HepG2 (cell line): ENCODE measurements at regions not wholly inside any gene's neighbourhood (a gene's known extent, or its start where the extent isn't known, plus 50 kb on each side); places are given as distances from the start of the nearest gene placed in this dataset.

Experiments
- ATAC-seq: fragments of 200-7000 bp; cut with Tn5 transposase; 3 replicates; pipeline ENCODE4 v1.9.1; 2020; ENCODE audit warnings: mild to moderate bottlenecking, moderate library complexity
- BruUV-seq: library from RNA; stranded (reverse); fragments of 400-500 nt; replicated peaks from 2 replicates; lab custom pipeline; 2021; lab: Mats Ljungman, UMichigan
- CTCF ChIA-PET: fragments of 300-600 bp; formaldehyde crosslinking; extraction: SDS; loops from one replicate; lab custom pipeline; 2021; ENCODE audit warnings: low total read pairs, inconsistent platforms, low intra/inter-chr PET ratio; lab: Yijun Ruan, JAX
- POLR2A ChIA-PET: fragments of 350-600 bp; sonication (Branson Sonifier 250); formaldehyde crosslinking; loops from one replicate; lab custom pipeline; 2020; ENCODE audit warnings: antibody characterized with exemption, inconsistent platforms; lab: Yijun Ruan, JAX
- DNase-seq: peaks from one replicate; pipeline ENCODE4 v3.0.0-alpha.2; 2015; ENCODE audit warnings: low spot score
- FAIRE-seq: peaks from 3 replicates; lab custom pipeline; 2011; peaks lifted over from hg19 to GRCh38; lab: Jason Lieb, UNC
- H2AFZ ChIP-seq: one replicate; pipeline ENCODE4 v1.6.1; 2011; ENCODE audit warnings: low read length, inconsistent platforms
- H3K27ac ChIP-seq: fragments of 300-600 bp; 3 replicates; pipeline ENCODE4 v1.8.0; 2011; ENCODE audit warnings: mixed run types, mild to moderate bottlenecking, mixed read lengths, low read length, inconsistent platforms; ENCODE audit not compliant: insufficient read depth; ENCODE audit errors: extremely low read length
- H3K27me3 ChIP-seq, 2 experiments: fragments of 200-600 bp in 1 of 2; 2 replicates in 1 of 2; 3 replicates in 1 of 2; pipeline versions ENCODE4 v1.6.0 to v1.8.0; 2011; ENCODE audit warnings: low read length in 2 of 2, mild to moderate bottlenecking in 2 of 2, moderate library complexity in 2 of 2, inconsistent platforms in 1 of 2; ENCODE audit not compliant: insufficient read depth in 2 of 2, control insufficient read depth in 1 of 2
- H3K36me3 ChIP-seq, 2 experiments: fragments of 200-600 bp in 1 of 2; replicated peaks in 1 of 2; 2 replicates in 1 of 2; 3 replicates in 1 of 2; pipeline versions ENCODE4 v1.5.1 to v1.8.0; 2011; ENCODE audit warnings: low read length in 2 of 2, inconsistent platforms in 1 of 2; ENCODE audit not compliant: insufficient read depth in 2 of 2, control insufficient read depth in 1 of 2
- H3K4me1 ChIP-seq: 2 replicates; pipeline ENCODE4 v1.5.1; 2012; ENCODE audit warnings: low read length, inconsistent platforms; ENCODE audit not compliant: insufficient read depth
- H3K4me2 ChIP-seq: 2 replicates; pipeline ENCODE4 v1.6.0; 2011; ENCODE audit warnings: low read depth, low read length, inconsistent platforms
- H3K4me3 ChIP-seq, 3 experiments: fragments of 200-600 bp in 1 of 3; sonication (generic), shearing (Covaris generic) in 1 of 3; replicated peaks in 1 of 3; 2 replicates each; pipeline ENCODE4 v1.5.1; 2011 to 2016; ENCODE audit warnings: low read length in 3 of 3, inconsistent platforms in 2 of 3, low read depth in 2 of 3, mild to moderate bottlenecking in 2 of 3, control low read depth in 1 of 3, mixed read lengths in 1 of 3; ENCODE audit not compliant: insufficient read depth in 1 of 3
- H3K79me2 ChIP-seq: one replicate; pipeline ENCODE4 v1.6.1; 2011; ENCODE audit warnings: low read length, inconsistent platforms; ENCODE audit not compliant: insufficient read depth
- H3K9ac ChIP-seq: 2 replicates; pipeline ENCODE4 v1.6.0; 2011; ENCODE audit warnings: mild to moderate bottlenecking, low read depth, low read length, inconsistent platforms; ENCODE audit not compliant: insufficient read depth
- H3K9me3 ChIP-seq: 2 replicates; pipeline ENCODE4 v1.5.1; 2012; ENCODE audit warnings: mild to moderate bottlenecking, low read length
- H4K20me1 ChIP-seq: 2 replicates; pipeline ENCODE4 v1.6.0; 2011; ENCODE audit warnings: inconsistent platforms, mild to moderate bottlenecking, low read length, moderate library complexity; ENCODE audit not compliant: insufficient read depth
- ADNP ChIP-seq: sonication (generic); formaldehyde crosslinking; IDR thresholded peaks from 2 replicates; pipeline ENCODE4 v1.4.0; 2020; ENCODE audit warnings: missing genetic modification reagents
- HIVEP1 ChIP-seq: sonication (generic); formaldehyde crosslinking; IDR thresholded peaks from 2 replicates; pipeline ENCODE4 v1.4.0; 2020; ENCODE audit warnings: mild to moderate bottlenecking, missing genetic modification reagents
- HOXD1 ChIP-seq: sonication (generic); formaldehyde crosslinking; IDR thresholded peaks from 2 replicates; pipeline ENCODE4 v1.5.0; 2020; ENCODE audit warnings: missing genetic modification reagents
- IRX3 ChIP-seq: sonication (generic); formaldehyde crosslinking; IDR thresholded peaks from 2 replicates; pipeline ENCODE4 v1.8.1; 2023; ENCODE audit warnings: mild to moderate bottlenecking, low read depth, missing genetic modification reagents, borderline replicate concordance
- NFKB2 ChIP-seq: sonication (generic); formaldehyde crosslinking; IDR thresholded peaks from 2 replicates; pipeline ENCODE4 v1.4.0; 2020; ENCODE audit warnings: missing genetic modification reagents, borderline replicate concordance
- ZFP41 ChIP-seq: sonication (generic); formaldehyde crosslinking; IDR thresholded peaks from 2 replicates; pipeline ENCODE4 v1.4.0; 2020; ENCODE audit warnings: mild to moderate bottlenecking, missing genetic modification reagents, borderline replicate concordance
- ZNF264 ChIP-seq: sonication (generic); formaldehyde crosslinking; IDR thresholded peaks from 2 replicates; pipeline ENCODE4 v1.4.0; 2020; ENCODE audit warnings: missing genetic modification reagents
- ZNF550 ChIP-seq: sonication (generic); formaldehyde crosslinking; IDR thresholded peaks from 2 replicates; pipeline ENCODE4 v1.4.0; 2020; ENCODE audit warnings: mild to moderate bottlenecking, missing genetic modification reagents, borderline replicate concordance
- ZNF749 ChIP-seq: sonication (generic); formaldehyde crosslinking; IDR thresholded peaks from 2 replicates; pipeline ENCODE4 v1.8.0; 2022; ENCODE audit warnings: mild to moderate bottlenecking, missing genetic modification reagents, moderate library complexity, borderline replicate concordance
- in situ Hi-C: cut with HindIII; loops from 2 replicates; pipeline ENCODE4 v1.10.0; 2017; ENCODE audit warnings: low pct_unique_long_range_greater_than_20kb; ENCODE audit not compliant: extremely low pct_ligation_motif_present
- intact Hi-C: fragments of 100-400 bp; cut with micrococcal nuclease; formaldehyde crosslinking; loops from one replicate; pipeline ENCODE4 v1.10.0; 2022; ENCODE audit not compliant: unreplicated experiment
- TF ChIP-seq, protein P1 (sequence below): sonication (generic); formaldehyde crosslinking; IDR thresholded peaks from 2 replicates; pipeline ENCODE4 v1.4.0; 2020; ENCODE audit warnings: missing genetic modification reagents
- TF ChIP-seq, protein P2 (sequence below): sonication (generic); formaldehyde crosslinking; IDR thresholded peaks from 2 replicates; pipeline ENCODE4 v1.8.0; 2022; ENCODE audit warnings: mild to moderate bottlenecking, missing genetic modification reagents; ENCODE audit not compliant: insufficient replicate concordance
- TF ChIP-seq, protein P3 (sequence below): sonication (generic); formaldehyde crosslinking; IDR thresholded peaks from 2 replicates; pipeline ENCODE4 v1.4.0; 2020; ENCODE audit warnings: missing genetic modification reagents, borderline replicate concordance

DNA sequence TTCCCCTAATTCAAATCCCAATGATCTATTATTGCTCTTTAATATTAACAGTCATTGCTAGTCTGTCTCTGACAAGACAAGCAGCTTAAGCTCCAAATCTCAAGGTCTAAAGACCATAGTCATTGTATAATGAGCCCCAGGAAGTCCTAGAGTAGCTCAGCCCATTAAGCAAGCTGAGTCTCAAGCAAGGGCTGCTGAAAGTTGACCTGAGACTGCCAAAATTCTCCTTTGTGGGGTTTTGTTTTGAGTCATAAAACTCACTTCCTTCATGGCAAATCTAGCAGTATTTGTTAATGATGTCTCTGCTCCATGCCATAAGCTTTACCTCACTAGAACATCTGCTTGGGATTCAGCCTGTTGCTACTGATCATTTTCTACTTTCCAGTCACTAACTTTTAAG is 313.2 kb downstream of the ANTXR2 start:
- DNase-seq (no peak), FAIRE-seq (no peak), ATAC-seq (no peak)
- BruUV-seq, result no TSS peak
- Histone ChIP-seq H3K9me3 (no peaks in the 10 kb centered on the region), H2AFZ (no peak overlapping the region), H3K36me3 (no peaks in the 10 kb centered on the region), H3K4me3 (no peak overlapping the region), H3K9ac (no peak overlapping the region), H3K79me2 (no peaks in the 10 kb centered on the region), H3K27ac (no peak overlapping the region), H3K27me3 (no peaks in the 10 kb centered on the region), H4K20me1 (no peaks in the 10 kb centered on the region), H3K4me2 (no peak overlapping the region), H3K4me1 (no peaks in the 10 kb centered on the region)
- no peak for TF ChIP-seq ZNF264 (CRISPR knock-in tag)
- no peak for TF ChIP-seq ZFP41 (CRISPR knock-in tag)
- TF ChIP-seq, protein P1, sequence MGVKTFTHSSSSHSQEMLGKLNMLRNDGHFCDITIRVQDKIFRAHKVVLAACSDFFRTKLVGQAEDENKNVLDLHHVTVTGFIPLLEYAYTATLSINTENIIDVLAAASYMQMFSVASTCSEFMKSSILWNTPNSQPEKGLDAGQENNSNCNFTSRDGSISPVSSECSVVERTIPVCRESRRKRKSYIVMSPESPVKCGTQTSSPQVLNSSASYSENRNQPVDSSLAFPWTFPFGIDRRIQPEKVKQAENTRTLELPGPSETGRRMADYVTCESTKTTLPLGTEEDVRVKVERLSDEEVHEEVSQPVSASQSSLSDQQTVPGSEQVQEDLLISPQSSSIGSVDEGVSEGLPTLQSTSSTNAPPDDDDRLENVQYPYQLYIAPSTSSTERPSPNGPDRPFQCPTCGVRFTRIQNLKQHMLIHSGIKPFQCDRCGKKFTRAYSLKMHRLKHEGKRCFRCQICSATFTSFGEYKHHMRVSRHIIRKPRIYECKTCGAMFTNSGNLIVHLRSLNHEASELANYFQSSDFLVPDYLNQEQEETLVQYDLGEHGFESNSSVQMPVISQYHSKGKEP (CRISPR knock-in tag), result no peak
- TF ChIP-seq, protein P2, sequence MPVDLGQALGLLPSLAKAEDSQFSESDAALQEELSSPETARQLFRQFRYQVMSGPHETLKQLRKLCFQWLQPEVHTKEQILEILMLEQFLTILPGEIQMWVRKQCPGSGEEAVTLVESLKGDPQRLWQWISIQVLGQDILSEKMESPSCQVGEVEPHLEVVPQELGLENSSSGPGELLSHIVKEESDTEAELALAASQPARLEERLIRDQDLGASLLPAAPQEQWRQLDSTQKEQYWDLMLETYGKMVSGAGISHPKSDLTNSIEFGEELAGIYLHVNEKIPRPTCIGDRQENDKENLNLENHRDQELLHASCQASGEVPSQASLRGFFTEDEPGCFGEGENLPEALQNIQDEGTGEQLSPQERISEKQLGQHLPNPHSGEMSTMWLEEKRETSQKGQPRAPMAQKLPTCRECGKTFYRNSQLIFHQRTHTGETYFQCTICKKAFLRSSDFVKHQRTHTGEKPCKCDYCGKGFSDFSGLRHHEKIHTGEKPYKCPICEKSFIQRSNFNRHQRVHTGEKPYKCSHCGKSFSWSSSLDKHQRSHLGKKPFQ (CRISPR knock-in tag), result no peak
- TF ChIP-seq, protein P3, sequence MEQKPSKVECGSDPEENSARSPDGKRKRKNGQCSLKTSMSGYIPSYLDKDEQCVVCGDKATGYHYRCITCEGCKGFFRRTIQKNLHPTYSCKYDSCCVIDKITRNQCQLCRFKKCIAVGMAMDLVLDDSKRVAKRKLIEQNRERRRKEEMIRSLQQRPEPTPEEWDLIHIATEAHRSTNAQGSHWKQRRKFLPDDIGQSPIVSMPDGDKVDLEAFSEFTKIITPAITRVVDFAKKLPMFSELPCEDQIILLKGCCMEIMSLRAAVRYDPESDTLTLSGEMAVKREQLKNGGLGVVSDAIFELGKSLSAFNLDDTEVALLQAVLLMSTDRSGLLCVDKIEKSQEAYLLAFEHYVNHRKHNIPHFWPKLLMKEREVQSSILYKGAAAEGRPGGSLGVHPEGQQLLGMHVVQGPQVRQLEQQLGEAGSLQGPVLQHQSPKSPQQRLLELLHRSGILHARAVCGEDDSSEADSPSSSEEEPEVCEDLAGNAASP (CRISPR knock-in tag), result no peak
- TF ChIP-seq IRX3, result no peak
- no peak for TF ChIP-seq ZNF749 (CRISPR knock-in tag)
- no peak for TF ChIP-seq HOXD1 (CRISPR knock-in tag)
- no peak for TF ChIP-seq HIVEP1
- TF ChIP-seq ADNP (CRISPR knock-in tag), result no peak
- TF ChIP-seq ZNF550, result no peak
- no peak for TF ChIP-seq NFKB2 (CRISPR knock-in tag)
- in situ Hi-C loops, result no loop called here
- intact Hi-C loops, result no loop called here
- CTCF ChIA-PET, result no interaction called here
- POLR2A ChIA-PET, result no interaction called here
